Fibroblast of lung (primary cell): ENCODE measurements at regions not wholly inside any gene's neighbourhood (a gene's known extent, or its start where the extent isn't known, plus 50 kb on each side); places are given as distances from the start of the nearest gene placed in this dataset.

Experiments
- DNase-seq, 2 donors: peaks; one replicate each; pipeline versions ENCODE4 v3.0.0 to v3.0.0-alpha.2; 2010; ENCODE audit warnings: low read depth in 2 of 2
- H2AFZ ChIP-seq: 2 replicates; pipeline ENCODE4 v1.5.1; 2012; ENCODE audit warnings: low read length, control low read depth, inconsistent platforms
- H3K27ac ChIP-seq: 2 replicates; pipeline ENCODE4 v1.5.1; 2011; ENCODE audit warnings: low read length, control low read depth; ENCODE audit not compliant: insufficient read depth
- H3K27me3 ChIP-seq: 2 replicates; pipeline ENCODE4 v1.5.1; 2011; ENCODE audit warnings: mild to moderate bottlenecking, low read length; ENCODE audit not compliant: control insufficient read depth, insufficient read depth
- H3K36me3 ChIP-seq: 2 replicates; pipeline ENCODE4 v1.5.1; 2011; ENCODE audit warnings: low read length; ENCODE audit not compliant: control insufficient read depth, insufficient read depth
- H3K4me1 ChIP-seq: 2 replicates; pipeline ENCODE4 v1.5.1; 2011; ENCODE audit warnings: low read length; ENCODE audit not compliant: control insufficient read depth, insufficient read depth; ENCODE audit errors: extremely low read depth
- H3K4me2 ChIP-seq: 2 replicates; pipeline ENCODE4 v1.5.1; 2011; ENCODE audit warnings: low read length, control low read depth; ENCODE audit not compliant: insufficient read depth; ENCODE audit errors: extremely low read depth
- H3K4me3 ChIP-seq, 4 experiments: fragments of 200-600 bp in 1 of 4; sonication (generic) in 1 of 4; replicated peaks in 1 of 4; 2 replicates each; pipeline ENCODE4 v1.5.1; 2011 to 2016; ENCODE audit warnings: low read length in 4 of 4, low read depth in 3 of 4, mild to moderate bottlenecking in 3 of 4, control low read depth in 2 of 4, inconsistent platforms in 1 of 4, mixed read lengths in 1 of 4; ENCODE audit not compliant: insufficient read depth in 1 of 4; ENCODE audit errors: control extremely low read depth in 1 of 4
- H3K79me2 ChIP-seq: 2 replicates; pipeline ENCODE4 v1.5.1; 2012; ENCODE audit warnings: mild to moderate bottlenecking, low read length, inconsistent platforms; ENCODE audit not compliant: control insufficient read depth, insufficient read depth
- H3K9ac ChIP-seq: 2 replicates; pipeline ENCODE4 v1.5.1; 2011; ENCODE audit warnings: mild to moderate bottlenecking, low read length, control low read depth; ENCODE audit not compliant: insufficient read depth
- H3K9me3 ChIP-seq: 2 replicates; pipeline ENCODE4 v1.5.1; 2012; ENCODE audit warnings: low read depth, low read length; ENCODE audit not compliant: control insufficient read depth, insufficient read depth
- H4K20me1 ChIP-seq: 2 replicates; pipeline ENCODE4 v1.5.1; 2011; ENCODE audit warnings: low read length; ENCODE audit not compliant: control insufficient read depth, insufficient read depth; ENCODE audit errors: extremely low read depth
- CTCF ChIP-seq, 2 donors: IDR thresholded peaks in 1 of 2; conservative IDR thresholded peaks in 1 of 2; 1 replicate in 1 of 2; 2 replicates in 1 of 2; pipeline ENCODE4 v1.5.1; 2011 to 2012; ENCODE audit warnings: low read length in 2 of 2, control low read depth in 1 of 2, inconsistent platforms in 1 of 2, low read depth in 1 of 2, mild to moderate bottlenecking in 1 of 2
- EZH2 ChIP-seq: IDR thresholded peaks from 2 replicates; pipeline ENCODE4 v1.5.1; 2012; ENCODE audit warnings: low read length, control low read depth, mild to moderate bottlenecking; ENCODE audit errors: missing control alignments

- Histone ChIP-seq H3K27ac (no peak overlapping the region), H3K9ac (no peak overlapping the region), H3K79me2 (no peaks in the 10 kb centered on the region), H2AFZ (no peak overlapping the region), H3K27me3 (no peaks in the 10 kb centered on the region), H3K4me3 (no peak overlapping the region), H3K4me1 (no peaks in the 10 kb centered on the region), H3K36me3 (no peaks in the 10 kb centered on the region), H3K4me2 (no peak overlapping the region), H4K20me1 (no peaks in the 10 kb centered on the region), H3K9me3 (no peaks in the 10 kb centered on the region)
- no peak for DNase-seq
- TF ChIP-seq EZH2 (no peak), CTCF (conservative IDR thresholded peaks at IDR 0.05 in 1 of 2, IDR thresholded peaks at IDR 0.05 in 1 of 2; ENCODE audit: low read depth in 1 of 2, low read length in 2 of 2) (no peak)
Measured at GRCh38 chr4:178471994-178472393, 1029.8 kb upstream of the AGA start.

GRCh38 chr4:178480105-178480504 lies 1037.9 kb upstream of the AGA start:
- no peak for DNase-seq
- no peak overlapping the region for H3K4me2 ChIP-seq
- no peaks in the 10 kb centered on the region for H3K79me2 ChIP-seq
- H3K27me3 ChIP-seq: no peaks in the 10 kb centered on the region
- H3K9ac ChIP-seq: no peak overlapping the region
- H3K4me3 ChIP-seq: no peak overlapping the region
- H2AFZ ChIP-seq: no peak overlapping the region
- no peak overlapping the region for H3K27ac ChIP-seq
- H3K36me3 ChIP-seq: no peaks in the 10 kb centered on the region
- no peaks in the 10 kb centered on the region for H4K20me1 ChIP-seq
- H3K4me1 ChIP-seq: no peaks in the 10 kb centered on the region
- H3K9me3 ChIP-seq: no peaks in the 10 kb centered on the region
- TF ChIP-seq CTCF (conservative IDR thresholded peaks at IDR 0.05 in 1 of 2, IDR thresholded peaks at IDR 0.05 in 1 of 2; ENCODE audit: low read depth in 1 of 2, low read length in 2 of 2) (no peak), EZH2 (no peak)

- no peaks in the 10 kb centered on the region for H4K20me1 ChIP-seq
Measured at GRCh38 chr4:178480881-178481280, 1038.6 kb upstream of the AGA start.

More at GRCh38 chr4:178480881-178481280, 1038.6 kb upstream of the AGA start:
- no peaks in the 10 kb centered on the region for H3K79me2 ChIP-seq
- no peaks in the 10 kb centered on the region for H3K36me3 ChIP-seq
- no peak overlapping the region for H3K9ac ChIP-seq
- H3K4me2 ChIP-seq: no peak overlapping the region
- no peaks in the 10 kb centered on the region for H3K27me3 ChIP-seq
- no peak overlapping the region for H2AFZ ChIP-seq
- TF ChIP-seq CTCF (conservative IDR thresholded peaks at IDR 0.05 in 1 of 2, IDR thresholded peaks at IDR 0.05 in 1 of 2; ENCODE audit: low read depth in 1 of 2, low read length in 2 of 2) (no peak), EZH2 (no peak)
- no peak overlapping the region for H3K27ac ChIP-seq
- H3K9me3 ChIP-seq: no peaks in the 10 kb centered on the region
- H3K4me3 ChIP-seq: no peak overlapping the region
- no peaks in the 10 kb centered on the region for H3K4me1 ChIP-seq
- no peak for DNase-seq
